GM18517 (cell line): ENCODE measurements at regions not wholly inside any gene's neighbourhood (a gene's known extent, or its start where the extent isn't known, plus 50 kb on each side); places are given as distances from the start of the nearest gene placed in this dataset.
A peak's percentile ranks its signal among the peaks of the same experiment; 100 is the strongest.

Source experiments
- ATAC-seq: cut with Tn5 transposase; IDR thresholded peaks from one replicate; pipeline ENCODE4 v1.9.1; 2021; ENCODE audit warnings: mild to moderate bottlenecking, moderate library complexity; ENCODE audit not compliant: unreplicated experiment

DNA sequence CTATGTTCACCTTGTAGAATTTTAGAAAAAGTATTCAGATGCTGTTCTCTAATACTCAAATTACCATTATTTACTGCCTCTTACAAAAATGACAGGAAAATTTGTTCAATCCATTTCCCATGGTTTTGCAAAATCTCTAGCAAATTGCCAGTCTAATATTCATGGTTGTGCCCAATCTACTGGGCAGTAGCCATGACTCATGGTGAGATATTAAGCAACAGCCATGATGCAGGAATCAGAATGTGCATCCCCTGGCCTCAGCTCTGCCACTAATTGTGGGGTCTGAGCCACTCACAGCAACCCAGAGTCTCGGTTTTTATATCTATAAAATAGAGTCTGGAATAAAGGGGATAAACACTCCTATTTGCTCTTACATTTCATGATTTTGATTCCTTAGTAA, 353.6 kb downstream of the DEPDC1B start:
- no peak for ATAC-seq

DNA sequence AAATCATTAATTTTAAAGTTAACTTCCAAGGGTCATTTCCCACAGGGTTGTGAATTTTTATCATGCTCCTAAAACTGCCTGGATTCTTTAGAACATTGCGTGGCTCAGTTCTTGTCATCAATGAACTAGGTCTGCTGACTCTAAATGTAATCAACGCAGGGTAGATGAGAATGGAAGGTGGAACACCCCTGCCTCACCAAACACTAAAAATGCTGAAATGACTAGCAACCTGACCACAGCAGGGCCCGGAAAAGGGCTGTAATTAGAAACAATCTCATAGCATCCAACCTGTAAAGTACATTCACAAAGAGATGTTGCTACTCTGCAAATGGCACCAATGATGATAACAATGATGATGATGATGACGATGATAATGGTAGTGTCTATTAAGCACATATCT, 356.9 kb downstream of the DEPDC1B start:
- no peak for ATAC-seq

DNA sequence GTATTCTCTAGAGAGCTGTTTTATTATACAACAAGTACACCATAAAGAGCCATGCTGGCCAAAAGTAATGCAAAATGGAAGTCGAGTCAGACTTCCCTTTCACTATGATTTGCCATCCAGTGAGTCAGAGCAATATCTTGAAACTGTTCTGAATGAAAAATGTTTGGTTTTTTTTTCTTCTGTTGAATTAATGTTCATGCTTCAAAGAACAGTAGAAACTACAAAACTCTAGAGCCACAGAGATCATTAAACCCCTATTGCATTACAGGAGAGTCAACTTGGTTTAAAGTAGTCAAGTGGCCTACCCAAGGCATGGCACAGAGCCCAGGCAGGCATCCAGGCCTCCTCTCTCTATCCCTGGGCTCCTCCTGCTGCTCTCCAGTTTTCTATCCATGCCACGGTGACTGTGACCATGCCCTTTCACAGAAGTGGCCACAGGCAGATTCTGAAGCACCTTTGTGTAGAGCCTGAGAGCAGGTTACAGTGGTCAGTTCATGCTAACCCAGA, 358.9 kb downstream of the DEPDC1B start:
- ATAC-seq, result peak; percentile 68

DNA sequence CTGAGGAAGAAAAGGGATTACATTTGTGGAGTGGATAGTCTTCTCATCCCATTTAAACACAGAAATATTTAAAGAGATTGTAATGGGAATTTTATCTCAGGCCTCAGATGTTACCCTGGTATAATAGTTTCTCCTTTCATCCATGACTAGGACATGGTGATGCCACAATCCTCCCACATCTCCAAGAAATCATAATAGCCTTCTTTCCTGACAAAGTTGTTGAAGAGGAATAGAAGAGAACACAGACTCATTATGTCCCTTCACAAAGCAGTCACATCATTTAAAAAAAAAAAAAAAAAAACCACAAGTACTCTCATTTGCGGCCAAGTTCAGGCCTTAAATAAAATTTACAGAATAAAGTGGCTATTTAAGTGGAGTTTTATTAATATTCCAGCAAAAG, 359.6 kb downstream of the DEPDC1B start:
- no peak for ATAC-seq

DNA sequence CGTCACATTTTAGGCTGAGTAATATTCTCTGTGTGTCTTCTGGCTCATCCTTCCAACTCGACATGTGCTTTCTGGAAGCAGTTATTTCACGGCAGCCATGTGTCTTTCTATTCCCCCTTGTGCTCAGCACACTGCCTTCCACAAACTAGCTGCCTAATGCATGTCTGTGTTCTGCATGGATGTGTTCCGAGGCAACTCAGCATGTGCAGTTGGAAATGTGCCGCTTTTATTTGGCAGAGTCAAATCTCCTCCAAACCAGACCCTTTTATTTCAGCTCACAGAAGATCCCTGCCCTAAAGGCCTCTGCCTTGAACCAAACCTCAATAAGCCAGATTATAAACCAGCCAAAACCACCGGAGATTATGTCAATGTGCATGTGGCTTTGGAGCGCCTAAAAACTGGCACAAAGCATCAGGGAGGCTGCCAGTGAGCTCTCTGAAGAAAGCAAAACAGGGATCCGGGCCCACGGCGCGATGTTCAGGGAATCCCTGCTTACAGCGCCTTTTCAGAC, 360.2 kb downstream of the DEPDC1B start:
- ATAC-seq, result no peak

DNA sequence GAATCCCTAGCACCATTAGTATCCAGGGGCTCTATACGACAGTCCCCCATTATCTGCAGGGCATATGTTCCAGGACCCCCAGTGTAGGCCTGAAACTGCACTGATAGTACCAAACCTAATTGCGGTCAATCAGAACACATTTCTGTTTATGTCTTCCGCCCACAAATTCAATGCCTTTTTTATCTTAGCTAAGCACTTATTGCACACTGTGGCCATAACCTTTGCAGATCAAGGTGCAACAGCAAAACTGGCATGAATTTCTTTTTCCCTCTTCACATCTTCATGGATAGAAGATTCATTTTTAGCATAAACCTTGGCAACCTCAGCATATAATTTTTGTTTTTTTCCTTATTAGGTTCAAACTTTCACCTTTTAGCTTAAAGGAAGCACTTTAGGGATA, 361.1 kb downstream of the DEPDC1B start:
- ATAC-seq, result no peak

DNA sequence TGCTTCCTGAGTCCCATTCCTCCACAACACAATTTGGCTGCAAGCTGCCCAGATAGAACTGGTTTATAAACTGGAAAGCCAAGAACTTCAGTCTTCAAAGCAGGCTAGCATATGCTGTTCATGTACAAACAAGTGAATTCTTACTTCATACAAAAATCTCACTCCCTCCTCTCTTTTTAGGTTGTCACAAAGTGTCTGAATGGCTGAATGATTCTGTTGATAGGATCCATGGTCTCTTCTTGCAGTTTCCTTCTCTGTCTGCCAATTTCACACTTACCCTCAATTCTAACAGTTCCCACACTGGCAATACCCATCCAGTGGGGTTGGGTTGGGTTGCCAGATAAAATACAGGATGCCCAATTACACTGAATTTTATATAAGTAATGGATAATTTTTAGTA, 363.5 kb downstream of the DEPDC1B start:
- no peak for ATAC-seq

DNA sequence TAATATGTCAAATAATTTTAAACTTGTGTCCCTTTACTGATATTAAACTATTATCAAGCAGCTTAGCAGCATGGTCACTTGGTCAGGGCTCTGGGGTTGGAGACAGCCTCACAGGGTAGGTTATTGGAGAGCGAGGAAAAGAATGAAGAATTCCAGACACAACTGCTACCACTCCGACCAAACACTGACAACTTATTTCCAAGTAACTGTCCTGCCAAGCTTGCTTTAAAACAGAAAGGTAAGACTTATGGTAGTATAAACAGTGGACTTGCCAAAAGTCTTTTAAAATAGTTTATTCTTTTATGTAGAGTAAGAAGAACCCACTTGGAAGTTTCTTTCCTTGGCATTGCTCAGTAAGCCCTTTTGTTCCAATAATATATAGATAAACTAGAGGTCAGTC, 364.1 kb downstream of the DEPDC1B start:
- no peak for ATAC-seq

DNA sequence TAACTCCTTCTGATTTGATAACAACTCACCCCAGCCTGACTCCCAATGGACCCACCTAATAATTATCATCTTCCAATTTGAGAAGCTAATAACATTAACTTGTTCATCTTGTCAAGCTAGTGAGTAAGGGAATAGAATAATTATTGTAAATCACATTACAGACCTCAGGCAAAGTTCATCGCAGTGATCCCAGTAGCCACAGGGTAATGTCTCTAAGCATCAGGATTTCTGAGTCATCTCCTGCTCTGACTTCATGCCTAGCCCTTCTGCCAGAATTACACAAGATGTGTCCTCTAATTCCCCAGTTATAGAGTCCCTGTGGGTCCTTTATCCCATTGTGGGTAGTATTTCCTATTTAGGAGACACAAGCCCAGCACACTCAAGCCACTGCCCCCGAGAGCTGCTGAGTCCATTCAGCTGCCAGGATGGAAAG, 365.7 kb downstream of the DEPDC1B start:
- no peak for ATAC-seq

DNA sequence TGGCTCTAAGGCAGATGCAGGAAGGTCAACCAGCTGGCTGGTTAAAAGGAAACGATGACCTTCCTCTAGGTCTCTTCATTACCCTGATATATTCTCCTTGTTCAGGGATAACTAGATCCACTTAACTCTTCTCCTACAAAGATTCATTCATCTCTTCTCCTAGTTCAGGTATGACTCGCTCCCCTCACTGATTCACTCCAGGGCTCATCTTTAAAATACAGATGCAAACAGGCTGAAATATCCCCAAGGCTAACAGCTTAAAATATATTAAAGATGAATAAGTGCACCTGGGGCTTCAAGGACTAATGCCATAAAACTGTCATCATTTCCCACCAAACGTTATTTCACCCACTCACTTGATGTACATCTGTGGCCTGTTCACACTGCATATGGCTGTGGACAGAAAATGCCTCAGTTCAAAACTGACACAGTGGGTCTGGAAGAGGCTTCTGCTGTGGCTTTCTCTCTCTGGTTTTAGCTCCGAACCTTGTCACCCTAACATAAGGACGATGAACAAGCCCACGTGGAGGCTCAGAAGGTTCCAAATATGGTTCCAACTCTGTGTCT, 366.9 kb downstream of the DEPDC1B start:
- no peak for ATAC-seq

DNA sequence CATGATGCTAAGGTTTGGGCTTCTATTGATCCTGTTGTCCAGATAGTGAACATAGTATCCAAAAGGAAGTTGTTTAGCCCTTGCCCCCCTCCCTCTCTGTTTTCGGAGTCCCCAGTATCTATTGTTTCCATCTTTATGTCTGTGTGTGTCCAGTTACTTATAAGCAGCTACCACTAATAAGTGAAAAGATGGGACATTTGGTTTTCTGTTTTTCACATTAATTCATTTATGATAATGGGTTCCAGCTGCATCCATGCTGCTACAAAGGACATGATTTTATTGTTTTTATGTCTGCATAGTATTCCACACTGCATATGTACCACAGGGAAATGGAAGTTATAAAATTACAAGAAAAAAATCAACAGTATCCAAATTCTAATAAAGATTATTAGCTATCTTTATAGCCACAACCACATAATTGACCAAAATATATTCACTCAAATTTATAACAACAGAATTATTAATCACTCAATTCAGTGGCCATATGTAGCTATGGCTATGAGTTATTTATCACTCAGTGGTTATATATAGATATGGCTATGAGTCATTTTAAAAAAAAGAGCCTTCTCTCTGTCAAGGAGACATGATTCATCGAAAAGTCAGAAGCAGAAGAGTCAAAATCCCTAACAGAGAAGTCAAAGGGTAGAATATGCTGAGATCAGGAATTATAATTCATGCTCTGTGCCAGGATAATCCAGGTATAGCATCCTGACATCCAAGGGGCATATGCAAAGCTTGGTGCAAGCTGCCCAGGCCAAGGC, 367.5 kb downstream of the DEPDC1B start:
- ATAC-seq, result peak; percentile 85

DNA sequence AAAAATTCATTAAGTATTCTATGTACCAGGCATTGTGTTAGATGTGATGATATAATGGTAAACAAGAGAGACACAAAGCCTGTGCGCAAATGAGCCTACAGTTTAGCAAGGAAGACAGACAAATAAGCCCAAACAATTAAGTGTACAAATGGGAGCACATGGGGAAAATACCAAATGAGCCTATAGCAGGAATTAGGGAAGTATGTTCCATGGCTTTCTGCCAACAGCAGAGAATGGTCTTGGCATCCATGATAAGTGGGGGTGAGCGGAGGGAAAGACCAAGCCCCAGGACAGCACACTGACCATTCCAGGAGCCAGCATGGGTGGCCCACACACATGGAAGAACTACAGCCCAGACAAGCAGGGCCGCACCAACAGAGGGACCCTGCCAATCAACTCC, 369.7 kb downstream of the DEPDC1B start:
- no peak for ATAC-seq

DNA sequence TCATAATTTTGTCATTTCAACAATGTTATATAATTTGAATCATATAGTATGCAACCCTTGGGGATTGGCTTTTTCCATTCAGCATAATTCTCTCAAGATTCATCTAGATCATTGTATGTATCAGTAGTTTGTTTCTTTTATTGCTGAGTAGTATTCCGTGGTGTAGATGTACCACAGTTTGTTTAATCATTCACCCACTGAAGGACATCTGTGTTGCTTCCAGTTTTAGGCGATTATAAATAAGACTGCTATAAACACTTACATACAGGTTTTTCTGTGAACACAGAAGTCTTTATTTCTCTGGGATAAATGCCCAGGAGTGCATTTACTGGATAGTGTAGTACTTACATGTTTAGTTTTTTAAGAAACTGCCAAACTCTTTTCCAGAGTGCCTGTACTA, 374.1 kb downstream of the DEPDC1B start:
- ATAC-seq, result no peak

DNA sequence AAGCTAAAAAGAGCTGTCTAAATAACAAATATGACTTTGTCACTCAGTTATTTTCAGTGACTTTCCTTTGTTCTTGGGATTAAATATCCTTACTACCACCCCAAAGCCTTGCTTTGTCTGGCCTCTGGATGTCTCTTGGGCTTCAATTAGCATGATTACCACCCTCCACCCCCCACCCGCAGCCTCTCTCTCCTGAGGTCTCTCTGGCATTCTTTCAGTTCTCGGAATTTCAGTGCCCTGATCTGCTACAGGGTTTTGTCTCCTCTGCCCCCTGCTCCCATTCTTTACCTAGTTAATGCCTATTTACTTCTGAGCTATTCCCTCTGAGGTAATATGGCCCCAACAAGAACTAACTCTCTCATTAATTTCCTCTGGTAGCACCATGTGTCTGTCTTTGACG, 376.4 kb downstream of the DEPDC1B start:
- no peak for ATAC-seq

DNA sequence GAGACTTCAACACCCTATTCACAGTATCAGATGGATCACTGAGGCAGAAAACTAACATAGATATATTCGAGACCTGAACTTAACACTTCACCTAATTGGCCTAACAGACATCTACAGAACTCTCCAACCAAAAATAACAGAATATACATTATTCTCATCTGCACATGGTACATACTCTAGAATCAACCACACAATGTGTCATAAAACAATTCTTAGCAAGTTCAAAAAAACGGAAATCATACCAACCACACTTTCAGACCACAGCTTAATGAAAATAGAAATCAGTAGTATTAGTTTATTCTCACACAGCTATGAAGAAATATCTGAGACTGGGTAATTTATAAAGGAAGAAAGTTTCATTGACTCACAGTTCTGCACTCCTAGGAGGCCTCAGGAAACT, 387.9 kb downstream of the DEPDC1B start:
- ATAC-seq, result no peak

DNA sequence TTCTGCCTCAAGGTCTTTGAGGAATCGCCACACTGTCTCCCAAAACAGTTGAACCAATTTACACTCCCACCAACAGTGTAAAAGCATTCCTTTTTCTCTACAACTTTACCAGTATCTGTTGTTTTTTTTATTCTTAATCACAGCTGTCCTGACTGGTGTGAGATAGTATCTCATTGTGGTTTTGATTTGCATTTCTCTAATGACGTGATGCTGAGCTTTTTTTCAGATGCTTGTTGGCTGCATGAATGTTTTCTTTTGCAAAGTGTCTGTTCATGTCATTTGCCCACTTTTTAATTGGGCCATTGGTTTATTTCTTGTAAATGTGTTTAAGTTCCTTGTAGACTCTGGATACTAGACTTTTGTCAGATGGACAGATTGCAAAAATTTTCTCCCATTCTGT, 400.0 kb downstream of the DEPDC1B start:
- ATAC-seq, result no peak

DNA sequence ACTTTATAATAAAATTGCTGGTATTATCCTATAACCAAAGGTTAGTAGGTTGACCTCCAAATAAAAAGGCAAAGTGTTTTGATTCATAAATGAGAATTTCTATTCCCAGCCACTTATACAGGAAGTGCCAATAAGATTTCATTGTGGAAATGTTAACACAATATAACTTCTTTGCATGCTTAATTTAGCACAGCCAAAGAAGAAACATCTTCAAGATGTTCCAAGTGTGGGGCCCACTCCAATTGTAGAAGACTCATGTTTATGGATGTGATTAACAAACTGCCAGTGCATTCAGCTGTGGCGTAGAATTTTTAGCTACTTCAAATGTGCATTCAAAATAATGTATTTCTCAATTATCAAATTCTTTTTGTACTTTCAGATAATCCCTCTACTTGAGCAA, 402.3 kb downstream of the DEPDC1B start:
- ATAC-seq, result no peak

DNA sequence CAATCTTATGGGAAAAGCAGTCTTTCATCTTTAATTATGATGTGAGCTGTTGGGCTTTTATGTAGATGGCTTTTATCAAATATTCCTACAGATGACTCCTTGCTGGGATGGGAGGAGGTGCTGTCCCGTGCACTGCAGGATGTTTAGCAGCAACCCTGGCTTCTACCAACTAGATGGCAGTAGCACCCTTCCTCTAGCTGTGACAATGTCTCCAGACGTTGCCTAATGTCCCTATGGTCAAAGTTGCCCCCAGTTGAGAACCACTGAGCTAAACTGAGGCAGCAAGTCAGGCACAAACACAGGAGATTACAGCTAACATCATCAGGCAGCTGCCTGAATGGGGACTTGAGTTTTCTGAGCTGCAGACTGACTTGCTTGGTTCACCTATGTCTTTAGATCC, 401.9 kb upstream of the PDE4D start:
- ATAC-seq, result no peak

DNA sequence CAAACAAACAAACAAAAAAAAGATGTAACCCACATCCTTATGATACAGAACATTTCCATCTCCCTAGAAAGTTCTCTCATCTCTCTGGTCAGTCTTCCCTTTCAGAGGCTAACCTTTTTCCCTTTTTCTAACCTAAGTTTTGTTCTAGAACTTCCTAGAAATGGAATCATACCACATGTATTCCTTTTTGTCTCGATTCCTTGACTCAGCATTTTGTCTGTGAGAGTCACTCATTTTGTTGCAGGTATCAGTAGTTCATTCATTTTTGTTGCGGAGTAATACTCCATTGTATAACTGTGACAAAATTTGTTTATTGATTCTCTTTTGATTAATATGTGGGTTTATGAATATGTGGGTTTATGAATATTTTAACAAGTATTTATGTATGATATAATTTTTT, 400.0 kb upstream of the PDE4D start:
- no peak for ATAC-seq

DNA sequence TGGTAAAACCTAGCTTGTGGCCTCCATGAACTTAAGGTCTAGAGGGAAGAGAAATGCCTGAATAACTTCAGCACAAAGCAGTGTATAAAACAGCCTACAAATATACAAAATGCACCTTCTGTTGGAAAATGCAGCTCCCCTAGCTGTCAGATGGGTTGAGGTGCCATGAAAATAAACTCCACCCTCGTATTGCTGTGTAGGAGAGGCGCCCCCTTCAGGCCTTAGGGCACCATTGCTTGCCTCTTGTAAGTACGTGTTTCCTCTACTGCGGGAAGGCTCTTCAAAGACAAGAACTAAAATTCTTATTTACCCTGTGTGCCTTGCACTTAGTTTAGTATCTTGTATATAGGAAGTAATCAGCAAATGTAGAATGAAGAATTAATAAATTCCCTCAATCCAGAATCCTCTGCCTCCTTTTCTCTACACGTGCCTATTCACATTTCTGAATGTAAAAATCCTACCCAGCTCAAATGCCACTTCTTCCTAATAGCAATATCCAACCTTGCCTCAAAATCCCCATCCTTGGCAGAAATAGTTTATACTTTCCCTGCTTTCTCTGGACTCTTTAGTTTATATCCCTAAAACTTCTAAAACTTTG, 393.7 kb upstream of the PDE4D start:
- peak; percentile 84 for ATAC-seq

DNA sequence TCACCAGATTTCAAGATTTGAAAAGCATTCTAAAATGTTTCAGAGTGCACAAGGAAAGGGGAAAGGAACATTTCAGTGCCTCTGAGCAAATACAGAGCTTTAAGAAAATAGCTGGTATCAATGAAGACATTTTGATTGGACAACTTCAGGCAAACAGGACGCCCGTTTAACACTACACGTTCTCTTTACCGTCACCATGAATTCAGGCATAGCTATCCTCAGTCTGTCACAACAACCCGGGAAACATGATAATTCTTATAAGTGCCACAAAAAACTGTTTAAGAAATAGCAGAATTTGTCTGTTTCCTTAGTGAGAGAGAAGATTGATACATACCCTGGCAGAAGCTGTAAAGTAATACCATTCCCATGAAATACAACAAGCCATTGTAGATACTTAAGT, 392.4 kb upstream of the PDE4D start:
- ATAC-seq, result no peak

DNA sequence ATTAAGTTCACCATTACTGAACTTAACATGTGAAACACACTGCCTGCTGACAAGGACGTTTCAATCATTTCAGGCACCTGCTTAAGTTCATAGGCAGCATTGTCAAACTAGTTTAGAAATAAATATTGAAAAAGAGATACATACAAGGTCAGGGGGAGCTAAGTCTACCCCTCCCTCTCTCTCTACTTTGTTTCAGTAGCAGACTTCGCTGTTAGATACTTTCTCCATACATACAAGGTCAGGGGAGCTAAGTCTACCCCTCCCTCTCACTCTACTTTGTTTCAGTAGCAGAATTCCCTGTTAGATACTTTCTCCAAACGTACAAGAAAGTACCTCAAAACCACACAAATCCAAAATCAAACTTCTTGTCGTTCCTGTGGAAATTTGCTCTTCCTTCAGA, 387.4 kb upstream of the PDE4D start:
- no peak for ATAC-seq
